Colonic mucosa (tissue), 4 donors: ENCODE measurements at regions not wholly inside any gene's neighbourhood (a gene's known extent, or its start where the extent isn't known, plus 50 kb on each side); places are given as distances from the start of the nearest gene placed in this dataset.

ENCODE experiments used
- DNase-seq: peaks from one replicate; pipeline ENCODE4 v3.0.0-alpha.2; 2020
- H3K27ac ChIP-seq: fragments of 200-600 bp; one replicate; pipeline ENCODE4 v1.8.0; 2021
- H3K27me3 ChIP-seq: fragments of 200-600 bp; one replicate; pipeline ENCODE4 v1.8.0; 2021
- H3K36me3 ChIP-seq: fragments of 200-600 bp; one replicate; pipeline ENCODE4 v1.8.0; 2021
- H3K4me1 ChIP-seq: fragments of 200-600 bp; one replicate; pipeline ENCODE4 v1.8.0; 2021; ENCODE audit warnings: mild to moderate bottlenecking
- H3K4me3 ChIP-seq: fragments of 200-600 bp; one replicate; pipeline ENCODE4 v1.8.0; 2021
- H3K9ac ChIP-seq, 2 donors: one replicate each; pipeline ENCODE4 v1.7.0; 2013; ENCODE audit warnings: control low read depth in 2 of 2, low read depth in 2 of 2, low read length in 2 of 2
- H3K9me3 ChIP-seq: fragments of 200-600 bp; one replicate; pipeline ENCODE4 v1.8.0; 2021
- intact Hi-C: fragments of 100-400 bp; cut with DNase I; formaldehyde crosslinking; loops from one replicate; pipeline ENCODE4 v1.14.1; 2022
- TF ChIP-seq, protein P1 (sequence below): fragments of 200-600 bp; IDR thresholded peaks from one replicate; pipeline ENCODE4 v1.8.0; 2022; ENCODE audit warnings: antibody characterized with exemption, mild to moderate bottlenecking
- donor health status: healthy.
- donor health status: DM: no; HTN: no; CAD: no.
- donor health status: DM: no; HTN: no; CAD: no.

DNA sequence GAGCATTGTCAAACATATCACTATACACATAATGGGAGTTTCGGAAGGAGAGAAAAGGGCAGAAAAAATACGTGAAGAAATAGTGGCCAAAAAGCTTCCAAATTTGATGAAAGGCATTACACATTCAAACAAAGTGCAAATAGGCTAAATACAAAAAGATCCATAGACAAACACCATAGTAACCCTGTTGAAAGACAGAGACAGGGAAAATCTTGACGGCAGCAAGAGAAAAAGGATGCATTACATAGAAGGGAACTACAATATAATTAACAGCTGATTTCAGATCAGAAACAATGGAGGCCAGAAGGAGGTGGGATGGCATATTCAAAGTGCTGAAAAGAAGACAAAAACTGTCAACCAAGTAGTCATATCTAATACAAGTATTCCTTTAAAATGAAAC is 170.8 kb downstream of the MRPL14 start:
- DNase-seq, result no peak

DNA sequence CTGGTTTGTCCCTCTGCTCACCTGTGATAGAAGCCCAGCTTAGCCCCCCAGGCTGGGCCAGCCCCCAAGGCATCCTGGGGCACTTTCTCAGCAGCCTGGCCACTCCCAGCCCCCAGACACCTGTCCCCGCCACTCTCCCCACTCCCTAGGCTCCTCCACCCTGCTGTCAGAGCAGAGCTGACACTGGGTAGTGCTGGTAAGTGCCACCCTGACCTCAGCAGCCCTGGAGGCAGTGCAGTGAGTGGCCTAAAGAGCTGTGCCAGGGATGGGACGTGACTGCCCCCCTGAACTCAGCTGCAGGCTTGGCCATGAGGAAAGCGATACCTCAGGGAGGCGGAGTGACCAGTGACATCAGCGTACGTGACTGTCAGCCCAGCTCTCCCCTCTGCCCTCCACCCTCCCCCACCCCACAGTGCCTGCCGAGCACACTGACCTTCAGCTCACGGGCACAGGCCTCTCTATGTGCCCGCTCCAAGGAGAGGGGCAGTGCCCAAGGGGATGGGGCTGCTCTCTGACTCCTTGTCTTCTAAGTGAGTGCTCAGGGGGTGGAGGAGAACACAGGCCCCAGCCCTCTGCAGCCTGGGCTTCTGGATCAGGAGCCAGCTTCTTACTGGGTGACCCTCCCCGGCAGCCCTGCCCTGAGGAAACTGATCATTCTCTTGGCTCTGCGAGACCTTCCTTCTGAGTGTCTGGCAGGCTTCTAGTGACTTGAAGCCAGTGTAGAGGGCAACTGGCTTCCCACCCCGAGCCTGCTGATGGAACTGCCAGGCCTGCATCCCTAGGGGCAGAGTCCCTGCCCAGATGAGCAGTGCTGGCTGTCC is 172.7 kb downstream of the MRPL14 start:
- intact Hi-C loops, result loop anchor here (5.0 kb wide), 1 partner anchor 97 kb away; no protein-coding TSS in a partner anchor
- H3K27ac ChIP-seq, result no peak overlapping the region
- DNase-seq, result no peak
- no peaks in the 10 kb centered on the region for H3K27me3 ChIP-seq
- H3K9me3 ChIP-seq, result no peaks in the 10 kb centered on the region
- H3K9ac ChIP-seq, result no peak overlapping the region
- H3K4me1 ChIP-seq, result no peaks in the 10 kb centered on the region
- H3K4me3 ChIP-seq, result no peak overlapping the region
- TF ChIP-seq, protein P1, sequence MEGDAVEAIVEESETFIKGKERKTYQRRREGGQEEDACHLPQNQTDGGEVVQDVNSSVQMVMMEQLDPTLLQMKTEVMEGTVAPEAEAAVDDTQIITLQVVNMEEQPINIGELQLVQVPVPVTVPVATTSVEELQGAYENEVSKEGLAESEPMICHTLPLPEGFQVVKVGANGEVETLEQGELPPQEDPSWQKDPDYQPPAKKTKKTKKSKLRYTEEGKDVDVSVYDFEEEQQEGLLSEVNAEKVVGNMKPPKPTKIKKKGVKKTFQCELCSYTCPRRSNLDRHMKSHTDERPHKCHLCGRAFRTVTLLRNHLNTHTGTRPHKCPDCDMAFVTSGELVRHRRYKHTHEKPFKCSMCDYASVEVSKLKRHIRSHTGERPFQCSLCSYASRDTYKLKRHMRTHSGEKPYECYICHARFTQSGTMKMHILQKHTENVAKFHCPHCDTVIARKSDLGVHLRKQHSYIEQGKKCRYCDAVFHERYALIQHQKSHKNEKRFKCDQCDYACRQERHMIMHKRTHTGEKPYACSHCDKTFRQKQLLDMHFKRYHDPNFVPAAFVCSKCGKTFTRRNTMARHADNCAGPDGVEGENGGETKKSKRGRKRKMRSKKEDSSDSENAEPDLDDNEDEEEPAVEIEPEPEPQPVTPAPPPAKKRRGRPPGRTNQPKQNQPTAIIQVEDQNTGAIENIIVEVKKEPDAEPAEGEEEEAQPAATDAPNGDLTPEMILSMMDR, result no peak
- no peaks in the 10 kb centered on the region for H3K36me3 ChIP-seq

More for the DNA sequence above, 170.8 kb downstream of the MRPL14 start:
- H3K36me3 ChIP-seq, result no peaks in the 10 kb centered on the region
- H3K27me3 ChIP-seq, result no peaks in the 10 kb centered on the region
- H3K9me3 ChIP-seq, result no peaks in the 10 kb centered on the region
- H3K27ac ChIP-seq, result no peak overlapping the region
- H3K4me1 ChIP-seq, result no peaks in the 10 kb centered on the region
- intact Hi-C loops, result no loop called here
- TF ChIP-seq, protein P1, result no peak
- no peak overlapping the region for H3K4me3 ChIP-seq
- H3K9ac ChIP-seq, result no peak overlapping the region

DNA sequence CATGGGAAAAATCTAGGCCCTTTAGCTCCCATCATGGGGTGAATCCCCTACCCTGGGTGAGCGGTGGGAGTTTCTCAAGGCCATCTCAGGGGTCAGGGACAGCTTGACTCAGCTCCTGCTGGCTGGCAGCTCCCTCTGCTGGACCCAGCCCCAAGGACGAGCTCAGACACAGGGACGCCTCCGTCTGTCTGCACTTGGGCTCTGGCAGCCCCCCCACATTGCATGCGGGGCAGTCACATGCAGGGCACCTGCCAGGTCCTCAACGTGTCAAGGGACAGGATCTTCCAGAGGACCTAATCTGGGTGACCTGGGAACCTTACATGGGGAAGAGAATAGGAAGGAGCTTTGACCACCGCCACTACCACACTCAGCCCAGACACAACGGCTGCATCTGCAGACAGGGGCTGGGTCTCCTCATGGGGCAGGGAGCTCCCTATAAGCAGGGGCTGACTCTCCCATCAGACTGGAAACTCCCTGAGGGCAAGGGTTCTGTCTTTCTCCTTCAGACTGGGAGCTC is 173.4 kb downstream of the MRPL14 start:
- Histone ChIP-seq H3K9ac (no peak overlapping the region), H3K27me3 (no peaks in the 10 kb centered on the region), H3K27ac (no peak overlapping the region), H3K36me3 (no peaks in the 10 kb centered on the region), H3K9me3 (no peaks in the 10 kb centered on the region), H3K4me3 (no peak overlapping the region), H3K4me1 (no peaks in the 10 kb centered on the region)
- intact Hi-C loops, result loop anchor here (2.0 to 5.0 kb wide), 2 partner anchors 97 to 185 kb away; no protein-coding TSS in a partner anchor
- TF ChIP-seq, protein P1, result no peak
- no peak for DNase-seq

DNA sequence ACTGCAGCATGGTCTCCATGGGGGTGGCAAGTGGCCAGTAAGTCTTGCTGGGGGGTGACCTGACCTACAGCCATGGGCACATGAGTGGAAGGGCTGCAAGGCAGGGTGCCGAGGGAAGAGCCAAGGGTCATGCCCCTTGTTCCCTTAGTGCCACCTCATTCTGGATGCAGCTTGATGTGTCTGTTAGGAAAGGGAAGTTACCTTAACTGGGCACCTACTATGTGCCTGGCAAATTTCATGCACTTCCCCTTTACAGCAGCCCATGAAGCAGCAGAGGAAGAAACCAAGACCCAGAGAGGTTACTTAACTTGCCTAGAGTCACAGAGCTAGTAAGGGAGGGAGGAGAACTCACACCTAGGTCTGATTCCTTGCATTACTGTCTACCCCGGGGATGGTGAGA is 174.0 kb downstream of the MRPL14 start:
- intact Hi-C loops, result loop anchor here (2.0 to 5.0 kb wide), 2 partner anchors 96 to 184 kb away; no protein-coding TSS in a partner anchor
- H3K36me3 ChIP-seq, result no peaks in the 10 kb centered on the region
- no peaks in the 10 kb centered on the region for H3K27me3 ChIP-seq
- no peak overlapping the region for H3K9ac ChIP-seq
- H3K27ac ChIP-seq, result no peak overlapping the region
- H3K4me3 ChIP-seq, result no peak overlapping the region
- no peak for DNase-seq
- TF ChIP-seq, protein P1, result no peak
- H3K9me3 ChIP-seq, result no peaks in the 10 kb centered on the region
- no peaks in the 10 kb centered on the region for H3K4me1 ChIP-seq

DNA sequence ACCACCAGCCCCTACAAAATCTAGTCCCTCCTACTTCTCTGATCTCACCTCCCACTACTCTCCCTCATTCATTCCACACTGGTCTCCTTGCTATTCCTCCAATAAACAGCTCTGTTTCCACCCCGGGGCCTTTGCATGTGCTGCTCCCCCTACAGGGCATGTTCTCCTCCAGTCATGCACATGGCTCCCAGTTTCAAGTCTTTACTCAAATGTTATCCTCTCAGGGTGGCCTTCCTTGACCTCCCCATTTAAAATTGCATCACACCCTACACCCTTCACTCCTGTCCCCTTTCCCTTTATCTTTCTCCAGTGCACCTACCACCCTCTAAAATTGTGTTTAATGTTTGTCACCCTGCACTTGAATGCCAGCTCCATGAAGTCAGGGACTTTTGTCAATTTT is 174.5 kb downstream of the MRPL14 start:
- Histone ChIP-seq H3K36me3 (no peaks in the 10 kb centered on the region), H3K4me1 (no peaks in the 10 kb centered on the region), H3K27me3 (no peaks in the 10 kb centered on the region), H3K9ac (no peak overlapping the region), H3K27ac (no peak overlapping the region), H3K9me3 (no peaks in the 10 kb centered on the region), H3K4me3 (no peak overlapping the region)
- DNase-seq, result no peak
- intact Hi-C loops, result loop anchor here (2.0 to 5.0 kb wide), 2 partner anchors 95 to 184 kb away; no protein-coding TSS in a partner anchor
- TF ChIP-seq, protein P1, result no peak
